Hematopoietic multipotent progenitor cell treated with erythropoietin and hydrocortisone succinate and interleukin-3 and kit ligand, for 8 days (in vitro differentiated cells): ENCODE measurements at regions not wholly inside any gene's neighbourhood (a gene's known extent, or its start where the extent isn't known, plus 50 kb on each side); places are given as distances from the start of the nearest gene placed in this dataset.
"Not testable (repeated sequence)": the region's sequence is repeated elsewhere in the genome, so short reads cannot be mapped to it uniquely, and the experiment has no call there.

Experiments used
- DNase-seq: peaks from one replicate; pipeline ENCODE4 v3.0.0-alpha.2; 2015

DNA sequence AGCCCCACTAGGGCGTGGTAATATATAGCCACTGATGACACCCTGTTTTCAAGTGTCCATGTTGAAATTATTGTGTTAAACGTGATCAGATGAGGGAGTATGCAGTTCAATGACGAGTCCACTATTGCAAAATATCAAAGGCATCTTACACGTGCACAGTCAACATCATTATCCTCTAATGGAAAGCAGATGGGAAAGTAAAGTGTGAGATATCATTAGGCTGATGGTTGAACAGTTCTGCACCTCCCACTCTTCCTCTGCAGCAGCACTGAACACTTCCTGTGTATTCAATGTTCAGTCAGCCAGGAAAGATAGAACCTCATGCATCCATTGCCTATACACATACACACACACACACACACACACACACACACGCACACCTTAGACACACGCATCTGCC lies 431.8 kb upstream of the CCDC54 start:
- DNase-seq: no peak

DNA sequence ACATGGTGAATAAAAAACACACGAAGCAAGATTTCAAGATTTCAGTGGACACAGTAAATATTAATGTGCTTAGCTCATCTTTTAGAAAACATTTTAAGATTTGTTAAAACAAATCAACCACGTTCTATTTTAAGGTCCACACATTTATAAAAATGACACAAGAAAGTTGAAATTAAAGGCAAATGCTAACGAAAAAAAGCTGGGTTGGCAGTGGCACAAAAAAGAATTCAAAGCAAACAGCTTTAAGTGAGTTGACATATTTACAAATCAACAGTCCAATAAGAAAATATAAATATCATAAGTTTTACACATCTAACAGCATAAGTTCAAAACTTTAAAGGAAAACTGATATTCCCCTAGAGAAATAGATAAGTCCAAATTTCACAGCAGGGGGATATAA lies 430.4 kb upstream of the CCDC54 start:
- no peak for DNase-seq

DNA sequence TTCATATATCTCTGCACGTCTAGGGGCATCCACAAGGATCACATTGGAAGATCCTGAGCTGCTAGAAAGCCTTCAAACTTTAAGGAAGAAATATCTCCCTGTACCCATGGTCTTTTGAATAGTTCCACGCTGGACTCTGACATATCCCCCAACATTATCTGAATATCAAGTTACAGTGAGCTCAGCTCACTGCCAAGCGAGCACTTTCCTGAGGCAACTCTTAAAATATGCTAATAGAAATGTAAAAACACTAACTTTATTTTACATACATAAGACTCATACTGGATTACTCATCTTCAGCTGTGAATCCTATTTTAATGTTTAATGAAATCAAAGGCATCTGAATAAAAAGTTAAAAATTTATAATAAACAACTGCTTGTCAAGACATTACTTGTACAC lies 420.2 kb upstream of the CCDC54 start:
- no peak for DNase-seq

DNA sequence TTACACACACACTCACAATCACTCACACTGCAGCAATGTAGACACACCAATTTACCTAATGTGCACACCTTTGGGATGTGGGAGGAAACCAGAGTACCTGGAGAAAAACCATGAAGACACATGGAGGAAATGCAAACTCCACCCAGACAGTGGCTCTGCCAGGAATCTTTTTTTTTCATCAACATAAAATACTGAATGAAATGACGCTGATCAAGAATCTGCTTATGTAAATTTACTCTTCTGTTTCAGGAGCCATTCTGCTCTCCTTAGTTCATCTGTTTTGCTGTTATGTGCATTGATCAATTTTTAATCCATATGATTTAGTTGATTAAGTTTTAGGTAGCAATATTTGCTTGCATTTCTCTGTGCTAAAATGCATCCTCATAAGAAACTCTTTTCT lies 414.2 kb upstream of the CCDC54 start:
- DNase-seq: no peak

DNA sequence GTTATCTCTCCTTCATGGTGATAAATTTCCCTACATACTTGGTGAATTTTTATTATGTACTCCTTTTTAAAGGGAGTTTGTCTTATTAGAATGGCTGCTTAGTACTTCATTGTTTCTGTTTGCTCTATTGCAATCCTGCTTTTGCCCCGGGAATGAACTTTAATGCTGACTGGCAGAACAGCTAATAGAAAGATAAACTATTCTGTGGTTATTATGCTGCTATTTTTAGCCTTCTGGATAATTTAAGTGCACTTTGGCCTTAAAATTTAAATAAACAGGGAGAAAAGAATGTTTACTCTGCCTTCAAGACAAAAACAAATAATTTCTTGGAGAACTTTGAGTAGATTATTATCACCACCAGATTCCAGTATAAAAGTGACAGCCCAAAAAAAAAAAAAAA lies 413.8 kb upstream of the CCDC54 start:
- no peak for DNase-seq

DNA sequence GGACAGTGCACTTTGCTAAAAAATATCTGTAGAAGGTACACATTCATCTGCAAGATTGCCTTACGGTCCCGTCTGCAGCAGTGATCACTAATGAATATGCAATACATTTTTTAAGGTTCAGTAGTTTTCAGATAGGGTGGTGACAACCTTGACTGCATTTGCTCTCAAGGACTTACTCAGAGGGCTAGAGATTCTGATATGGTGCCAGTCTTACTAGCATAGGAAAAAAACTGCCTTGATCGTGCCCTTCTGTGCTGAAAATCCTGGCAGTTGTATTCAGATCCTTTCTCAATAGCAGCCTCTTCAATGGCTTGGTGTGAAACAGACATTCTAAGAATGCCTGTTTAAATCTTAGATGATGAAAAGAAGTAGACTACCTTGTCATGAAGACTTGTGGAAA lies 411.9 kb upstream of the CCDC54 start:
- DNase-seq: no peak

DNA sequence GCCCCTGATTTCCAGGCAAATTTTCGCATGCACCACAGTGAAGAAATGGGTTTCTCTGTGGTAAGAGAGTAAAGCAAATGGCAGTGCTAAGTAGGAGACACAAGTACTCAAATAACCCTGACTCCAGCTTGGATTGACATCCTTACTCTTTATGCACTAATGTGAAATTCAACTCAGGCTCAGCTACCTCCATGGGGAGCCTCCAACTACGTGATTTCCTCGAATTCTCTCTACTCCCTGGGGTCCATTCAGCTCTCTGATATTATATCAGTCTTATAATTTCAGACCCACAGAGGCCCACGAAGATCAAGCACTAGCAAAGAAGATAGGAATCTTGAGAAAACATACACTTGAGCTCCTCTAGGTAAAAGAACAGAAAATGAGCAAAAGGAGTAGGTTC lies 407.6 kb upstream of the CCDC54 start:
- no peak for DNase-seq

DNA sequence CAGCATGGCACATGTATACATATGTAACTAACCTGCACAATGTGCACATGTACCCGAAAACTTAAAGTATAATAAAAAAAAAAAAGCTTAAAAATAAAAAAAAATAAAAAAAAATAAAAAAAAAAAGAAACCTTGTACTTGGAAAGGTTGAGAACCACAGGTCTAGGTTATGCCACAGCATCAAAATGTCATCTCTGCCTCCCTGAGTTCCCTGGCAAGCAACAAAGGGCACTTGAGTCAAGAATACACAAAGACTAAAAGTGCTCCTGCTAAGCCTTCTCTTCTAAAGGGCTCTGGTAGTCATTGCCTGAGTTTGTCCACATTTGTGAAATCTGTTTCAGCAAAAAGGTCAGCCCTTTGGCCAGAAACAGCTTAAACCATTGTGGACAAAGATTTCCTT lies 395.8 kb upstream of the CCDC54 start:
- DNase-seq: no peak

DNA sequence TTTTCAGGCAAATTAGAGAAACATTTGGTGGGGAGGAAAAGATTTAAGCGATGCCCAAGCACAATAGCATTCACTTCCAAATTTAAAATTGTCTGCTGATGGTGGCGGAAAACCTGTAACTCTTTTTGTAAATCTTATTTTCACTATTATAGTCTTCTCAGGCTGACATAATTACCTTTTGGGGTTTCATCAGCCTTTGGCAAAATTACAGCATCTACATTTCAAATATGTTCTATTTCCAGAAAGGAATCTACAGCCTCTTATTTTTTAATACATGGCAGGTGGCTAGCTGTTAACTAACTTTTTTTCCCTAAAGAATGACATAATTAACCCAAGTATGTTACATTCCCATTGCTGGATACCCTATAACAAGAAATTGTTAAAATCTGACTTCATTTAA lies 391.5 kb upstream of the CCDC54 start:
- DNase-seq: no peak

DNA sequence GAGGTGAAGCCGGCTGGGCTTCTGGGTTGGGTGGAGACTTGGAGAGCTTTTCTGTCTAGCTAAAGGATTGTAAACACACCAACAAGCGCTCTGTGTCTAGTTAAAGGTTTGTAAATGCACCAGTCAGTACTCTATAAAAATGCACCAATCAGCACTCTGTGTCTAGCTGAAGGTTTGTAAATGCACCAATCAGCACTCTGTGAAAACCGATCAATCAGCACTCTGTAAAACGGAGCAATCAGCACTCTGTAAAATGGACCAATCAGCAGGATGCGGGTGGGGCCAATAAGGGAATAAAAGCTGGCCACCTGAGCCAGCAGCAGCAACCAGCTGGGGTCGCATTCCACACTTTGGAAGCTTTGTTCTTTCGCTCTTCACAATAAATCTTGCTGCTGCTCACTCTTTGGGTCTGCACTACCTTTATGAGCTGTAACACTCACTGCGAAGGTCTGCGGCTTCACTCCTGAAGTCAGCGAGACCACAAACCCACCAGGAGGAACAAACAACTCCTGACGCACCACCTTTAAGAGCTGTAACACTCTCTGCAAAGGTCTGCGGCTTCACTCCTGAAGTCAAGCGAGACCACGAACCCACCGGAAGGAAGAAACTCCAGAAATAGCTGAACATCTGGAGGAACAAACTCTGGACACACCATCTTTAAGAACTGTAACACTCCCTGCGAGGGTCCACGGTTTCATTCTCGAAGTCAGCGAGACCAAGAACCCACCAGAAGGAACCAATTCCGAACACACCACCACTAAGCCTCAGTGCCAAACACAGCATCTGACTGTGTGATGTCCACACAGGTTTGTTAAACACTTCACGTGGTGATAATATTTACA lies 378.2 kb upstream of the CCDC54 start:
- DNase-seq: not testable (repeated sequence)

DNA sequence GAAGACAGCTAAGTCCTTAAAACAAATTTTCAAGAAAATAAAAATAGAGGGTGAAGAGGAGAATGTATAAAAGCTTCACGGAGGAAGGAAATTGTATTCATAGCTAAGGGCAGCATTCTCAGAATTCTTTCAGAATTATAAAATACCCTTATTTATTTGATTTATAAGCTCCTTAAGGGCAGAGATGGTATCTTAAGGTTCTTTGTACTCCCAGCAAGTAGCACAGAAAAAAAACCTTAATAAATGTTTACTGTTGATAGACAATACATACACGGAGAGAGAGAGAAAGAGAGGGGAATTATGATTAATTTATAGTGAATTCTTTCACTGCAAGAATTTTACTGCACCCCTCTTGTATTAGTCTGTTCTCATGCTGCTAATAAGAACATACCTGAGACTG lies 375.6 kb upstream of the CCDC54 start:
- DNase-seq: no peak

DNA sequence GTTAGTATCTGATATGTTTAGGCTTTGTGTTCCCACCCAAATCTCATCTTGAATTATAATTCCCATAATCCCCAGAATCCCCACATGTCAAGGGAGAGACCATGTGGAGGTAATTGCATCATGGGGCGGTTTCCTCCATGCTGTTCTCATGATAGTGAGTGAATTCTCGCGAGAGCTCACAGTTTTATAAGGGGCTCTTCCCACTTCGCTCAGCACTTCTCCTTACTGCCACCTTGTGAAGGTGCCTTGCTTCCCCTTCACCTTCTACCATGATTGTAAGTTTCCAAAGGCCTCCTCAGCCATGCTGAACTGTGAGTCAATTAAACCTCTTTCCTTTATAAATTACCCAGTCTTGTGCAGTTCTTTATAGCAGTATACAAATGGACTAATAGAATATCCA lies 371.9 kb upstream of the CCDC54 start:
- not testable (repeated sequence) for DNase-seq

DNA sequence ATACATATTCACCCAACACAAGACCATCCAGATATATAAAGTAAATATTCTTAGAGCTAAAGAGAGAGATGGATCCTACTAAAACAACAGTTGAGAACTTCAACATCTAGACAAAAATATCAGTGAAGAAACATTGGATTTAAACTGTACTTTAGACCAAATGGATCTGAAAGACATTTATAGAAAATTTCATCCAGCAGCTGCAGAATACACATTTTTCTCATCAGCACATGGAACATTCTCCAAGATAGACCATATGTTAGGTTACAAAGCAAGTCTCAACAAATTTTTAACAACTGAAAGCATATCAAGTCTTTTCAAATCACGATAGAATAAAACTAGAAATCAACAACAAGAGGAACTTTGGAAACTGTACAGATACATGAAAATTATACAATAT lies 369.0 kb upstream of the CCDC54 start:
- no peak for DNase-seq

DNA sequence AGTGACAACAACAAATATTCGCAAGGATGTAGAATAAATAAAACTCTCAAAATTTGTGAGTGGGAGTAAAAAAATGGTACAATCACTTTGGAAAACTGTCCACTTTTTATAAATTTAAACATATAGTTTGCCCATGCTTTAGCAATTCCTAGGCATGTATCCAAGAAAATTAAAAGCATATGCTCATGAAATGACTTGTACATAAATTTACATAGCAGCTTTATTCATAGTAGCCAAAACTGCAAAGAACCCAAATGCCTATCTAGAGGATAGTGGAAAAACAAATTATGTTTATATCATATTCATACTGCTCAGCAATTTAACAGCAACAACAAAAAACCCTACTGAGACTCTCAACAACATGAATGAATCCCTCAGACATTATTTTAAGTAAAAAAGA lies 363.6 kb upstream of the CCDC54 start:
- no peak for DNase-seq

DNA sequence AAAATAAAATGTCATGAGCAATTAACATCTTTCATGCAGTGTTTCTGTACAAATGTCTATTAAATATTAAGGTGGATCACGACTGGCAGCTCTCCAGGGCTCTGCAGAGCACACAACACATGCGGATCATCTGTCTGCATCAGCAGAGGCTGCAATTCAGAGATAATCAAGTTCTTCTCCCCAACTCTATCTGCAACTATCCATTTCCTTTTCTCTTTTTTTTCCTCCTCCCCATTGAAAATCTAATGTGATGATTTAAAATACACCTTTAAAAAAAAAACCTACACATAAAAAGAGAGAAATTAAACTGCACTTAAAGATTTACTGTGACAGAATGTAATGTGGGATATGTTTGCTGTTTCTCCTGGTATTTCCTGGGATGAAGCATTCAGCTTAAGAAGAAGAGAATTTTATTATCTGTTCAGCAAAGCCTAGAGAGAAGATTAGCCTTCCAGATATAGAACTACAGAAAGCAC lies 352.6 kb upstream of the CCDC54 start:
- DNase-seq: peak; percentile 34

DNA sequence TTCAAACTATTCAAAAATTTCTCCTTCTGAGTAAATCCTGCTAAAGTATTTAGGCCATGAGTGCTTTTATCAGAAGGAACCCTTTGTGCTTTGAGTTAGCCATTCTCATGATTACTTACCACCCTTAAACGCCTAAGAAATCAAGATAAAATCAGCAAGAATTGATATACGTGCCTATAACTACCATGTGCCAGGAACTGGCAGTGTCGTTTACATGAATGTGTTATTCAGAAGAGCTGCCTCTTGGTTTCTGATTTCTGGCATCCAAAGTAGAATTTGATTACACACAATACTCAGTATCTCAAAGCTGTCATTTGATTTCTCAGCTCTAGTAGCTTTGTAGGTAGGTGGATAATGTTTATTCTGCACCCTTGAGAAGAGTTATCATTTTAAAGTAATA lies 351.3 kb upstream of the CCDC54 start:
- no peak for DNase-seq

DNA sequence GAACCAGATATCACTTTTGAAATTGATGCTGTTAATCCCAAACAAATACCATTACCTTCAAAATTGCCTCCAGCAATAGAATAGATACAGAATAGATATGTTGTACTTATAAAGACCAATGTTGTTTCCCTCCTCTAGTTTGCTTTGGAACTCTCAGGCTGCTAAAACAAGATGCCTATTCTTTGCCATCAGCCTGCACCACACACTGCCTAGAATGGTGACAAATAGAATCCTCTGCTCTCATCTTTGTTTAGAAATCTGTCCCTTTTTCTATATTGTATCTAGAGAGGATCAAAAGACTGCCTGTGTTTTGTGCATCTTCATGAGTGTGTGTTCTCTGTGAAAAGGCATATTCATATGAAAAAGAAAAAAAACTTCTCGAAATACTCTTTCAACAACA lies 349.2 kb upstream of the CCDC54 start:
- no peak for DNase-seq

DNA sequence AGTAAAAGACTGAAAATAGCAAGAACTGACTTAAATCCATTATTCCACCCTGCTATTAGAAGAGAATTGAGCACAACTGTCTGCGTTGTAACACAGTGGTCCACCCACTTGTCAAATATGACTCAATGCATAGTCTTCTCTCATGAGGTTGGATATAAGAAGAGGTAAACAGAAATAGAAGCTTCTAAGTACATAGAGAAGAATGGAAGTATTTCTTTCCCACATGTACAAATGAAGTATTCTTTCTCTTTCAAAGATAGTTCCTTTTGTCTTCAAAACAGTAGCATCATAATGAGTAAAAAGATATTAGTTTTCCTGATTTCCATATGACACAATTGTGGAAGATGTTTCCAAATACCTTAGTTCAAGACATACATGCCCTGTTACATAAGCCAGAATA lies 348.6 kb upstream of the CCDC54 start:
- no peak for DNase-seq

DNA sequence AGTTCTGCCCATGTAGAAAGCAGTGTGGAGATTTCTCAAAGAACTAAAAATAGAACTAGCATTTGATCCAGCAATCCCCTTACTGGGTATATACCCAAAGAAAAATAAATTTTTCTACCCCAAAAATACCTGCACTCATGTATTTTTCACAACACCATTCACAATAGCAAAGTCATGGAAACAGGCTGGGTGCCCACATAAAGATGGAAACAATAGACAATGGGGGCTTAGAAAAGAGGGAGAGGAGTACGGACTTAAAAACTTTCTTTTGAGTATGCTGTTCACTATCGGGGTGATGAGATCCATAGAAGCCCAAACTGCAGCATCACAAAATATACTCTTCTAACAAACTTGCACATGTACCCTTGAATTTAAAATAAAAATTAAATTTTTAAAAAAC lies 345.1 kb upstream of the CCDC54 start:
- no peak for DNase-seq

DNA sequence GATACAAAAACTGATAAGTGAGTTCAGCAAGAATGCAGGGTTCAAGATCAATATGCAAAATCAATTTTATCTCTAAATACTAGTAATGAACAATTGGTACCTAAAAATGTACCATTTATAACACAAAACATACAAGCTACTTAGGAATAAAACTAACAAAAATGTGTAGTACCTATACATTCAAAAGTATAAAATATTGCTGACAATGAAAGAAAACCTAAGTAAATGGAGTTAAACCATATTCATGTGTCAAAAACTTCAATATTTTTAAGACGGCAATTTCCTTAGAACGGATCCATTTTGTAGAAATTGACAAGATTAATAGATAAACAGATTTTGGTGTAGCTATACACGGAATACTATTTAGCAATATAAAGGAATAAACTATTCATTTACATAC lies 343.1 kb upstream of the CCDC54 start:
- DNase-seq: no peak

DNA sequence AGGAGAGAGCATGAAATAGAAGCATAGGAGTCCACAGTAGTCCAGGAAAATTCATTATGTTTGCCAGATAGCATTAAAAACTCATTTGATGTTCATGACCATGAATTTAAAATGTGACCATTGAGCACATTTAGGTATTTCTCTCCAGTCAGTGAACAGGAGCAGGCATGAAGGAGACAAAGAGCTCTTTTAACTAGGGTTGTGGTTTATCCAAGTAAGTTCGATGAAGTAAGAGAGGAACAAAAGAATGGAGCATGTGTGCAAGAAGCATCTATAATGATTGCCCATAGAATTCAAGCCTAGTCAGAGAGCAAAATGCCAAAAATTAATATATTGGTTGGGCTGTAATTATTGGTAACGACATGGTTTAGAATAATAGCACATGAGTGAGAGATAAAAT lies 342.1 kb upstream of the CCDC54 start:
- no peak for DNase-seq

DNA sequence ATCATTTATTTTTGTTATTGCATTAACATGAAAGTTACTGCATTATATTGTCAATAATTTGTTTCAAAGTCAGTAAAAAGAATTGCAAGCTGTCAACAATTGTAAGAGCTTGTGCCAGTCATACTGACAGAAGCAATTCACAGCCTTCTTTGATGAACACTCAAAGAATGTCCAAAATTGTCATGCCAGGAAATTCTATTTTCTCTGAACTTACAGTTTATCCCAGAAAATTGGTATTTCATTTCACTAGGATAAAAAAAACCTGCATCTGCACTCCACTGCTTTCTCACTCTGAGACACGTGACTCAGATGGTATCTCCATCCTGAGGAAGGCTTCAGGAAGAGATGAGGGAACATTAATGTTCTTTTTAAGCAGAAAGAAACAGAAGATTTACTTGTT lies 332.6 kb upstream of the CCDC54 start:
- DNase-seq: no peak

DNA sequence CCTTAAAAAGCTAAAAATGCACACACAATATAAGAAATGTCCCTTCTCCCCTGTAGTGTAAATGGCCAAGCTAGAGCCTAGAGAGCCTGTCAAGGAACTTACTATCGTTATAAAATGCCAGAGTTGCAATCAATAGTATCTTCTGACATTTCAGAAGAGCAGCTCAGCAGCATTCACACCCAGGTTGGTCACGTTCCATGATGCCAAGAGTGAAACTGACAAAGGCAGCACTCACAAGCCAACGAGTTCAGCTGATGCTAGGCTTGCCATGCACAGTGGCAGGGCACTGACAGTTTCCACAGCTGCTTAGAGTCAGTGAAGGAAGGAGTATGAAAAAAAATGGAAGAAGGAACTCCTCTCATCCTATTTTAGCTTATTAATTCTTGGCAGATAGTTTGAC lies 331.4 kb upstream of the CCDC54 start:
- no peak for DNase-seq

DNA sequence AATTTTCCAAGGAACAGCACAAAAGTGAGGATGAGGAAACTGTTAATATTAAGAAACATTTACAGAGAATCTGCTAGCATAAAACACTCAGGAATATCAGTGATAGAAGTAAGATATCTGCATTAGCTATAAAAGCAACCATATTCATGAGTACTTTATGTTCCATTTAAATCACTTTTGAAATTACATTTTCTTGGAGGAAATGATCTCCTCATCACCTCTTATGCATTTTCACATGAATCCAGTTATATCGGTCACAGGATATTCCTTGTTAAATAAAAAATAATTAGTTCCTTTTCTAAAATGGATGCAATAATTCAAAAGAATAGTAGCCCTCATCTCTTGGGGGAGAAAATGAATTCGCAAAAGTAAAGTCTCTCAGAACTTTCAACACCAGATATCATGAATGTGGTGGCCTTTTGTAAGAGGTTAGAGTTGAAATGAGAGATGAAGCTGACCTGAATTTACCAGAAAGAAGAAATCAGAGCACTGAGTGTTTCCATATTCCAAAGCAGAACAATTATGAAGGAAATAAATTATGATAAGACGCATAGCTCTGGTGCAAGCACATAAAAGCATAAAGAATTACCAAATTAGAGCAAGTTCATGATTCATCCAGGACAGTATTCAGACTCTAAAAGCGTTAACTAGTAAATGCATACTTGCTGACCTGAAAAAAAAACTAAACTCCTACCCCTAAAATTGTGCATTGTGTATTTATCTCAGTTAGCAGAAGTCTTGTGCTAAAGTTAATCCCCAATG lies 321.9 kb upstream of the CCDC54 start:
- no peak for DNase-seq

DNA sequence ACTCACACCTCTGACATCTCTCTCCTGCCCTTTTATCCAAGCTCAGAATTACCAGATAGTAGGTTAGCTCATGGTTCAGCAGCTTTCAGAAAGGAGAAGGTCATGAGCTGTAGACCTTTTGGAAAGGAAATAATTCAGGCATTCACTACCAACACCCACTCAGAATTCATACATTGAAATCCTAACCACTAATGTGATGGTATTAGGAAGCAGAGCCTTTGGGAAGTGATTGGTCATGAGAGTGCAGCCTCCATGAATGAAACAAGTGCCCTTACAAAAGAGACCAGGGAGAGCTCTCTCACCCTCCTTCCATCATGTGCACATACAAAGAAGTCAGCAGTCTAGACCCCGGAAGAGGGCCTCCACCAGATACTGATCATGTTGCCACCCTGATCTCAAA lies 315.8 kb upstream of the CCDC54 start:
- DNase-seq: no peak
